WI38 (cell line): ENCODE measurements at regions not wholly inside any gene's neighbourhood (a gene's known extent, or its start where the extent isn't known, plus 50 kb on each side); places are given as distances from the start of the nearest gene placed in this dataset.

ENCODE experiments used
- H3K4me3 ChIP-seq: 2 replicates; pipeline ENCODE4 v1.5.1; 2011; ENCODE audit warnings: low read depth, mild to moderate bottlenecking, control low read depth, low read length
- CTCF ChIP-seq: IDR thresholded peaks from 2 replicates; pipeline ENCODE4 v1.5.1; 2012; ENCODE audit warnings: low read depth, mild to moderate bottlenecking, control low read depth, low read length

GRCh38 chr22:47610281-47610680, 847.8 kb downstream of the TBC1D22A start:
- H3K4me3 ChIP-seq, result no peak overlapping the region
- no peak for TF ChIP-seq CTCF

GRCh38 chr22:47609653-47610052, 847.2 kb downstream of the TBC1D22A start:
- TF ChIP-seq CTCF, result no peak
- no peak overlapping the region for H3K4me3 ChIP-seq

- no peak overlapping the region for H3K4me3 ChIP-seq
- TF ChIP-seq CTCF, result no peak
Observed at GRCh38 chr22:47608421-47608820, 846.0 kb downstream of the TBC1D22A start.

GRCh38 chr22:47607486-47607885, 845.0 kb downstream of the TBC1D22A start:
- no peak overlapping the region for H3K4me3 ChIP-seq
- TF ChIP-seq CTCF, result no peak

- no peak for TF ChIP-seq CTCF
- no peak overlapping the region for H3K4me3 ChIP-seq
Observed at GRCh38 chr22:47606426-47606825, 844.0 kb downstream of the TBC1D22A start.

GRCh38 chr22:47605886-47606285, 843.4 kb downstream of the TBC1D22A start:
- TF ChIP-seq CTCF, result no peak
- no peak overlapping the region for H3K4me3 ChIP-seq

- TF ChIP-seq CTCF, result no peak
- H3K4me3 ChIP-seq, result no peak overlapping the region
Observed at GRCh38 chr22:47605441-47605840, 843.0 kb downstream of the TBC1D22A start.
